Neural cell (in vitro differentiated cells): ENCODE measurements at regions not wholly inside any gene's neighbourhood (a gene's known extent, or its start where the extent isn't known, plus 50 kb on each side); places are given as distances from the start of the nearest gene placed in this dataset.

Experiments used
- H2AFZ ChIP-seq: fragments of 200-600, 300-800 bp; sonication (generic), shearing (Covaris generic); 2 replicates; pipeline ENCODE4 v1.6.0; 2014; ENCODE audit warnings: low read depth, mild to moderate bottlenecking, antibody characterized with exemption, low read length, moderate library complexity
- H3F3A ChIP-seq: fragments of 200-600 bp; shearing (Covaris generic); 2 replicates; pipeline ENCODE4 v1.6.1; 2016; ENCODE audit warnings: mild to moderate bottlenecking, moderate library complexity, mixed read lengths, antibody characterized with exemption, low read length; ENCODE audit not compliant: insufficient read depth, poor library complexity, severe bottlenecking
- H3K27ac ChIP-seq: fragments of 200-600, 300-800 bp; sonication (generic), shearing (Covaris generic); 2 replicates; pipeline ENCODE4 v1.5.1; 2014; ENCODE audit warnings: mild to moderate bottlenecking, low read length, moderate library complexity
- H3K27me3 ChIP-seq: fragments of 300-800, 200-600 bp; sonication (generic), shearing (Covaris generic); 2 replicates; pipeline ENCODE4 v1.6.0; 2014; ENCODE audit warnings: mild to moderate bottlenecking, low read depth, low read length, moderate library complexity; ENCODE audit not compliant: insufficient read depth
- H3K36me3 ChIP-seq: fragments of 300-800, 200-600 bp; sonication (generic), shearing (Covaris generic); 2 replicates; pipeline ENCODE4 v1.5.1; 2014; ENCODE audit warnings: mild to moderate bottlenecking, antibody characterized with exemption, low read length, moderate library complexity; ENCODE audit not compliant: insufficient read depth
- H3K4me2 ChIP-seq: fragments of 300-800, 200-600 bp; sonication (generic), shearing (Covaris generic); 2 replicates; pipeline ENCODE4 v1.6.0; 2014; ENCODE audit warnings: mild to moderate bottlenecking, low read length
- H3K4me3 ChIP-seq: fragments of 300-800, 200-600 bp; sonication (generic), shearing (Covaris generic); 2 replicates; pipeline ENCODE4 v1.5.1; 2014; ENCODE audit warnings: mild to moderate bottlenecking, low read length, moderate library complexity
- H3K79me2 ChIP-seq: fragments of 200-600 bp; shearing (Covaris generic); replicated peaks from 2 replicates; pipeline ENCODE4 v1.6.0; 2014; ENCODE audit warnings: mild to moderate bottlenecking, low read length, moderate library complexity; ENCODE audit not compliant: insufficient read depth
- H3K9ac ChIP-seq: fragments of 300-800, 200-600 bp; sonication (generic), shearing (Covaris generic); 2 replicates; pipeline ENCODE4 v1.6.1; 2016; ENCODE audit warnings: mild to moderate bottlenecking, low read length, mixed read lengths
- H3K9me2 ChIP-seq: fragments of 200-600 bp; shearing (Covaris generic); 2 replicates; pipeline ENCODE4 v1.6.1; 2016; ENCODE audit warnings: mild to moderate bottlenecking, low read length, mixed read lengths; ENCODE audit not compliant: insufficient read depth
- H3K9me3 ChIP-seq: fragments of 200-600, 300-800 bp; sonication (generic), shearing (Covaris generic); 2 replicates; pipeline ENCODE4 v1.6.1; 2016; ENCODE audit warnings: mild to moderate bottlenecking, mixed run types, low read length, moderate library complexity, mixed read lengths
- H4K20me1 ChIP-seq: fragments of 200-600 bp; shearing (Covaris generic); 2 replicates; pipeline ENCODE4 v1.6.1; 2016; ENCODE audit warnings: mild to moderate bottlenecking, mixed run types; ENCODE audit not compliant: insufficient read depth
- EP300 ChIP-seq: fragments of 450-650 bp; conservative IDR thresholded peaks from 2 replicates; pipeline ENCODE4 v1.6.1; 2014; ENCODE audit warnings: antibody characterized with exemption, mild to moderate bottlenecking, moderate library complexity; ENCODE audit not compliant: poor library complexity, severe bottlenecking
- EZH2 ChIP-seq: fragments of 200-600, 300-800 bp; shearing (Covaris generic), sonication (generic); IDR thresholded peaks from 2 replicates; pipeline ENCODE4 v1.6.1; 2014; ENCODE audit warnings: antibody characterized with exemption, low read length, borderline replicate concordance, mild to moderate bottlenecking; ENCODE audit not compliant: insufficient read depth, poor library complexity, severe bottlenecking
- MXI1 ChIP-seq: fragments of 450-650 bp; conservative IDR thresholded peaks from 2 replicates; pipeline ENCODE4 v1.6.1; 2014; ENCODE audit warnings: antibody characterized with exemption, mild to moderate bottlenecking; ENCODE audit not compliant: poor library complexity, severe bottlenecking
- POLR2AphosphoS5 ChIP-seq: IDR thresholded peaks from 2 replicates; pipeline ENCODE4 v1.6.1; 2012
- RAD21 ChIP-seq: fragments of 450-650 bp; conservative IDR thresholded peaks from 2 replicates; pipeline ENCODE4 v1.6.1; 2014; ENCODE audit warnings: antibody characterized with exemption, mild to moderate bottlenecking, moderate library complexity
- SMC3 ChIP-seq: fragments of 450-650 bp; conservative IDR thresholded peaks from 2 replicates; pipeline ENCODE4 v1.6.1; 2014; ENCODE audit warnings: antibody characterized with exemption, mild to moderate bottlenecking, moderate library complexity; ENCODE audit not compliant: poor library complexity
- TAF1 ChIP-seq: IDR thresholded peaks from 2 replicates; pipeline ENCODE4 v1.6.1; 2012; ENCODE audit warnings: low read depth
- TF ChIP-seq, protein P1 (sequence below): fragments of 450-650 bp; IDR thresholded peaks from 2 replicates; pipeline ENCODE4 v1.5.1; 2014; ENCODE audit warnings: antibody characterized with exemption, mild to moderate bottlenecking, moderate library complexity; ENCODE audit not compliant: poor library complexity, severe bottlenecking
- TF ChIP-seq, protein P2 (sequence below): IDR thresholded peaks from 2 replicates; pipeline ENCODE4 v1.6.1; 2012; ENCODE audit warnings: borderline replicate concordance

GRCh38 chr5:152811988-152812387, 406.9 kb upstream of the NMUR2 start:
- no peak overlapping the region for H3K9ac ChIP-seq
- no peaks in the 10 kb centered on the region for H3K36me3 ChIP-seq
- no peak overlapping the region for H3K27ac ChIP-seq
- no peaks in the 10 kb centered on the region for H3K27me3 ChIP-seq
- H3K79me2 ChIP-seq = no peaks in the 10 kb centered on the region
- H3F3A ChIP-seq = no peaks in the 10 kb centered on the region
- no peak overlapping the region for H3K4me2 ChIP-seq
- H2AFZ ChIP-seq = no peak overlapping the region
- no peaks in the 10 kb centered on the region for H4K20me1 ChIP-seq
- TF ChIP-seq, protein P1, sequence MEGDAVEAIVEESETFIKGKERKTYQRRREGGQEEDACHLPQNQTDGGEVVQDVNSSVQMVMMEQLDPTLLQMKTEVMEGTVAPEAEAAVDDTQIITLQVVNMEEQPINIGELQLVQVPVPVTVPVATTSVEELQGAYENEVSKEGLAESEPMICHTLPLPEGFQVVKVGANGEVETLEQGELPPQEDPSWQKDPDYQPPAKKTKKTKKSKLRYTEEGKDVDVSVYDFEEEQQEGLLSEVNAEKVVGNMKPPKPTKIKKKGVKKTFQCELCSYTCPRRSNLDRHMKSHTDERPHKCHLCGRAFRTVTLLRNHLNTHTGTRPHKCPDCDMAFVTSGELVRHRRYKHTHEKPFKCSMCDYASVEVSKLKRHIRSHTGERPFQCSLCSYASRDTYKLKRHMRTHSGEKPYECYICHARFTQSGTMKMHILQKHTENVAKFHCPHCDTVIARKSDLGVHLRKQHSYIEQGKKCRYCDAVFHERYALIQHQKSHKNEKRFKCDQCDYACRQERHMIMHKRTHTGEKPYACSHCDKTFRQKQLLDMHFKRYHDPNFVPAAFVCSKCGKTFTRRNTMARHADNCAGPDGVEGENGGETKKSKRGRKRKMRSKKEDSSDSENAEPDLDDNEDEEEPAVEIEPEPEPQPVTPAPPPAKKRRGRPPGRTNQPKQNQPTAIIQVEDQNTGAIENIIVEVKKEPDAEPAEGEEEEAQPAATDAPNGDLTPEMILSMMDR = no peak
- no peak for TF ChIP-seq EP300
- TF ChIP-seq SMC3 = no peak
- no peak for TF ChIP-seq POLR2AphosphoS5
- TF ChIP-seq, protein P2, sequence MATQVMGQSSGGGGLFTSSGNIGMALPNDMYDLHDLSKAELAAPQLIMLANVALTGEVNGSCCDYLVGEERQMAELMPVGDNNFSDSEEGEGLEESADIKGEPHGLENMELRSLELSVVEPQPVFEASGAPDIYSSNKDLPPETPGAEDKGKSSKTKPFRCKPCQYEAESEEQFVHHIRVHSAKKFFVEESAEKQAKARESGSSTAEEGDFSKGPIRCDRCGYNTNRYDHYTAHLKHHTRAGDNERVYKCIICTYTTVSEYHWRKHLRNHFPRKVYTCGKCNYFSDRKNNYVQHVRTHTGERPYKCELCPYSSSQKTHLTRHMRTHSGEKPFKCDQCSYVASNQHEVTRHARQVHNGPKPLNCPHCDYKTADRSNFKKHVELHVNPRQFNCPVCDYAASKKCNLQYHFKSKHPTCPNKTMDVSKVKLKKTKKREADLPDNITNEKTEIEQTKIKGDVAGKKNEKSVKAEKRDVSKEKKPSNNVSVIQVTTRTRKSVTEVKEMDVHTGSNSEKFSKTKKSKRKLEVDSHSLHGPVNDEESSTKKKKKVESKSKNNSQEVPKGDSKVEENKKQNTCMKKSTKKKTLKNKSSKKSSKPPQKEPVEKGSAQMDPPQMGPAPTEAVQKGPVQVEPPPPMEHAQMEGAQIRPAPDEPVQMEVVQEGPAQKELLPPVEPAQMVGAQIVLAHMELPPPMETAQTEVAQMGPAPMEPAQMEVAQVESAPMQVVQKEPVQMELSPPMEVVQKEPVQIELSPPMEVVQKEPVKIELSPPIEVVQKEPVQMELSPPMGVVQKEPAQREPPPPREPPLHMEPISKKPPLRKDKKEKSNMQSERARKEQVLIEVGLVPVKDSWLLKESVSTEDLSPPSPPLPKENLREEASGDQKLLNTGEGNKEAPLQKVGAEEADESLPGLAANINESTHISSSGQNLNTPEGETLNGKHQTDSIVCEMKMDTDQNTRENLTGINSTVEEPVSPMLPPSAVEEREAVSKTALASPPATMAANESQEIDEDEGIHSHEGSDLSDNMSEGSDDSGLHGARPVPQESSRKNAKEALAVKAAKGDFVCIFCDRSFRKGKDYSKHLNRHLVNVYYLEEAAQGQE = no peak
- no peak for TF ChIP-seq RAD21
- no peak for TF ChIP-seq TAF1
- no peak for TF ChIP-seq EZH2
- TF ChIP-seq MXI1 = no peak
- no peaks in the 10 kb centered on the region for H3K9me2 ChIP-seq
- H3K4me3 ChIP-seq = no peak overlapping the region
- no peaks in the 10 kb centered on the region for H3K9me3 ChIP-seq

GRCh38 chr5:152813526-152813925, 408.4 kb upstream of the NMUR2 start:
- no peaks in the 10 kb centered on the region for H3K79me2 ChIP-seq
- TF ChIP-seq RAD21 (no peak), TAF1 (no peak), SMC3 (no peak), POLR2AphosphoS5 (no peak), MXI1 (no peak), EZH2 (no peak), EP300 (no peak)
- TF ChIP-seq, protein P1 = no peak
- TF ChIP-seq, protein P2 = no peak
- H3K9me3 ChIP-seq = no peaks in the 10 kb centered on the region
- no peaks in the 10 kb centered on the region for H3K27me3 ChIP-seq
- no peak overlapping the region for H3K4me2 ChIP-seq
- H3K4me3 ChIP-seq = no peak overlapping the region
- H3K27ac ChIP-seq = no peak overlapping the region
- H3K9me2 ChIP-seq = no peaks in the 10 kb centered on the region
- H4K20me1 ChIP-seq = no peaks in the 10 kb centered on the region
- no peak overlapping the region for H3K9ac ChIP-seq
- no peaks in the 10 kb centered on the region for H3K36me3 ChIP-seq
- no peaks in the 10 kb centered on the region for H3F3A ChIP-seq
- H2AFZ ChIP-seq = no peak overlapping the region
